Neuronal stem cell (in vitro differentiated cells): ENCODE measurements at regions not wholly inside any gene's neighbourhood (a gene's known extent, or its start where the extent isn't known, plus 50 kb on each side); places are given as distances from the start of the nearest gene placed in this dataset.

Experiments used
- DNase-seq: peaks from one replicate; pipeline ENCODE4 v3.0.0-alpha.2; 2013; ENCODE audit warnings: low spot score
- H2AFZ ChIP-seq: one replicate; pipeline ENCODE4 v1.6.1; 2013; ENCODE audit warnings: mild to moderate bottlenecking, low read length, inconsistent platforms
- H2AK5ac ChIP-seq: 2 replicates; pipeline ENCODE4 v1.6.1; 2013; ENCODE audit warnings: low read depth, mild to moderate bottlenecking, inconsistent platforms, low read length, moderate library complexity, mixed read lengths
- H2BK120ac ChIP-seq: 2 replicates; pipeline ENCODE4 v1.6.1; 2013; ENCODE audit warnings: low read depth, mild to moderate bottlenecking, inconsistent platforms, low read length, moderate library complexity, mixed read lengths
- H2BK12ac ChIP-seq: one replicate; pipeline ENCODE4 v1.6.1; 2013; ENCODE audit warnings: low read length, inconsistent platforms
- H2BK15ac ChIP-seq: 2 replicates; pipeline ENCODE4 v1.6.1; 2013; ENCODE audit warnings: mild to moderate bottlenecking, low read length, inconsistent platforms, mixed read lengths
- H2BK5ac ChIP-seq: one replicate; pipeline ENCODE4 v1.6.1; 2013; ENCODE audit warnings: inconsistent platforms, mild to moderate bottlenecking, low read length, moderate library complexity
- H3K14ac ChIP-seq: one replicate; pipeline ENCODE4 v1.6.1; 2013; ENCODE audit warnings: low read length, inconsistent platforms
- H3K18ac ChIP-seq: 2 replicates; pipeline ENCODE4 v1.6.1; 2013; ENCODE audit warnings: low read length, inconsistent platforms
- H3K23ac ChIP-seq: 2 replicates; pipeline ENCODE4 v1.6.1; 2013; ENCODE audit warnings: low read depth, mild to moderate bottlenecking, mixed read lengths, low read length, inconsistent platforms; ENCODE audit not compliant: poor library complexity
- H3K27ac ChIP-seq: replicated peaks from 3 replicates; pipeline ENCODE4 v1.5.1; 2013; ENCODE audit warnings: low read length, inconsistent platforms
- H3K27me3 ChIP-seq, 3 experiments: 2 replicates each; pipeline ENCODE4 v1.6.1; 2013; ENCODE audit warnings: low read length in 3 of 3, mild to moderate bottlenecking in 2 of 3, inconsistent platforms in 1 of 3, low read depth in 1 of 3, mixed read lengths in 1 of 3, moderate library complexity in 1 of 3; ENCODE audit not compliant: control insufficient read depth in 3 of 3, insufficient read depth in 3 of 3
- H3K36me3 ChIP-seq, 2 donors: replicated peaks in 1 of 2; 2 replicates each; pipeline ENCODE4 v1.6.1; 2013; ENCODE audit warnings: low read length in 2 of 2; ENCODE audit not compliant: control insufficient read depth in 2 of 2, insufficient read depth in 2 of 2
- H3K4ac ChIP-seq: 2 replicates; pipeline ENCODE4 v1.6.1; 2013; ENCODE audit warnings: inconsistent platforms, mild to moderate bottlenecking, low read length, moderate library complexity
- H3K4me1 ChIP-seq, 2 donors: 1 replicate in 1 of 2; 2 replicates in 1 of 2; pipeline ENCODE4 v1.6.1; 2013; ENCODE audit warnings: low read length in 2 of 2, low read depth in 1 of 2; ENCODE audit not compliant: control insufficient read depth in 2 of 2, insufficient read depth in 1 of 2
- H3K4me2 ChIP-seq: one replicate; pipeline ENCODE4 v1.6.1; 2013; ENCODE audit warnings: mild to moderate bottlenecking, low read length, inconsistent platforms; ENCODE audit not compliant: insufficient read depth, poor library complexity, severe bottlenecking
- H3K4me3 ChIP-seq, 2 donors: 2 replicates each; pipeline ENCODE4 v1.5.1; 2013; ENCODE audit warnings: low read length in 2 of 2, mild to moderate bottlenecking in 2 of 2, inconsistent platforms in 1 of 2, moderate library complexity in 1 of 2
- H3K79me1 ChIP-seq: one replicate; pipeline ENCODE4 v1.6.1; 2013; ENCODE audit warnings: low read depth, mild to moderate bottlenecking, inconsistent platforms, low read length, moderate library complexity
- H3K9ac ChIP-seq: one replicate; pipeline ENCODE4 v1.6.1; 2013; ENCODE audit warnings: mild to moderate bottlenecking, low read depth, low read length, inconsistent platforms; ENCODE audit not compliant: poor library complexity
- H3K9me3 ChIP-seq, 2 donors: replicated peaks in 1 of 2; 2 replicates each; pipeline versions ENCODE3 to v1.6.1; 2013; ENCODE audit warnings: low read length in 2 of 2, mild to moderate bottlenecking in 2 of 2, inconsistent platforms in 1 of 2, low read depth in 1 of 2, mixed read lengths in 1 of 2, moderate library complexity in 1 of 2; ENCODE audit not compliant: control insufficient read depth in 2 of 2, insufficient read depth in 1 of 2
- H4K8ac ChIP-seq: one replicate; pipeline ENCODE4 v1.6.1; 2013; ENCODE audit warnings: low read depth, mild to moderate bottlenecking, inconsistent platforms, low read length, moderate library complexity
- H4K91ac ChIP-seq: one replicate; pipeline ENCODE4 v1.6.1; 2013; ENCODE audit warnings: low read length, low read depth, mild to moderate bottlenecking, inconsistent platforms; ENCODE audit not compliant: poor library complexity
- WGBS, 2 donors: extraction: QIAGEN DNeasy Blood & Tissue Kit; methylation state at CpG; one replicate each; pipeline ENCODE4 v1.1.7; 2013; ENCODE audit warnings: missing lambda C conversion rate in 2 of 2, mixed read lengths in 1 of 2; ENCODE audit not compliant: insufficient read length in 2 of 2, insufficient replicate concordance in 1 of 2; ENCODE audit errors: extremely low coverage in 2 of 2; 5-methylcytosine and 5-hydroxymethylcytosine counted together

DNA sequence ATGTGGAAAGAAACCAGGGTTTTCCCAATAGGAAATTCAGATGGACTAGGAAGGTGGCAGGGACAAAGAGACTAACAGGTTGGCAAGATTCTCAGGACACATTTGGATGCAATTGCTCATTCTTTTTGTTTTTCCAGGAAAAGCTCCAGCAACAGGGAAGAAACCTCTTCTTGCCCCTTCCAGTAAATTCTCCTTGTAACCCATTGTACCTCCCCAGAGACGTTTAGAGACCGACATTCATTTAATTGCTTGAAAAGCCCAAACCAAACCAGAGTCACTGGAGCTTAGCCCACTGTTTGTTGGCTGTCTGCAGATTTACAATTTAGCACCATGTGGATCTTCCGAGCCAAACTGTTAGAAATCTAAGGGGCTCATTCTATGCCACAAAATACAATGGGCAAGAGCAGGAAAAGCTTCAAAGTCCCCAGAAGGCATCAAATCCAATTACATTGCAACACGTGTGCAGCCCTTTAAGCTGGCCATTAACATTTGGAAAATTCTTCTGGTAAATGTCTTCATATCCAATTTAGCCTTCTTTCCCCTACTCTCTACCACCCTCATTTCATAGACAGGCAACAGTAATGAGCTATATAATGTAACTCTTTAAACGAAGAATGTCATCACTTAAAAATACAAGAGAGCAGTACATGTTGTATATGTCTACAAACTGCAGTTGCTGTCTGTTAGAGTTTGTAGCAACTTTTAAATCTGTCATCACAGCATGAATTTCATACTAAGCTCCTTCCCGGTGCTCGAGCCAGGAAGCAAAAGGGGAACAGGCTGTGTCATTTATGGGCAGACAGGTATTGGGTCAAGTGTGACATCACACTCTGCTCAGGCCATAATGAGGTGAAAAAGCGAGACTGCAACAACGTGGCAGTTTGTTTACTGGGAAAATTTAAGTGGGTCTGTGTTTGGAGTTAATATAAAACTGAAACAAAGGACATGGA lies 235.6 kb upstream of the HNRNPA3 start:
- H3K36me3 ChIP-seq: no peaks in the 10 kb centered on the region
- no peaks in the 10 kb centered on the region for H3K4me1 ChIP-seq
- no peak overlapping the region for H2BK120ac ChIP-seq
- no peak overlapping the region for H2AFZ ChIP-seq
- no peak overlapping the region for H3K27ac ChIP-seq
- H3K9ac ChIP-seq: no peak overlapping the region
- H3K4ac ChIP-seq: no peak overlapping the region
- no peak overlapping the region for H2BK15ac ChIP-seq
- H4K91ac ChIP-seq: no peak overlapping the region
- H3K4me2 ChIP-seq: no peak overlapping the region
- H3K23ac ChIP-seq: no peak overlapping the region
- H3K79me1 ChIP-seq: no peaks in the 10 kb centered on the region
- H3K9me3 ChIP-seq: no peaks in the 10 kb centered on the region
- no peak overlapping the region for H4K8ac ChIP-seq
- no peak for DNase-seq
- H3K27me3 ChIP-seq: no peaks in the 10 kb centered on the region
- H3K4me3 ChIP-seq: no peak overlapping the region
- no peak overlapping the region for H3K14ac ChIP-seq
- no peak overlapping the region for H2BK12ac ChIP-seq
- H2BK5ac ChIP-seq: no peak overlapping the region
- no CpG with 5 or more reads among the region's 9 CpGs for WGBS, 2 donors
- no peak overlapping the region for H2AK5ac ChIP-seq
- H3K18ac ChIP-seq: no peak overlapping the region

DNA sequence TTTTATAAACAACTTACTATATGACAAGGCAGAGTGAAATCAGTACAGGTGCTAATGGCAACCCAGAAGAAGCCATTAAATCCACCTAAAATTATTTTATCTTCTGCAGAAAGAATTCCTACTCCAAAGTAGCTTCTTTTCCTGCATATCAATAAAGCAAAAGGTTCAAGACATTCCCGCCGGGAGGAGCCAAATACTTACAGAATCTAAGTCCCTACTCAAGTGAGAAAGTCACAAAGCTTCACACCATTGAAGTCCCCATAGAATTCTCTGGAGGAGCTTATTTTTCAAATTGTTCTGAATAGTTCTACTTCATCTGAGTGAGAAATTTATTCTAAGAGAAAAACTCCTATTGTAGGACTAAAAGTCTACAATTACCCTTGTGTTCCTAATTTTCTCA lies 233.7 kb upstream of the HNRNPA3 start:
- Histone ChIP-seq H3K9me3 (no peaks in the 10 kb centered on the region), H3K4me1 (no peaks in the 10 kb centered on the region), H2BK5ac (no peak overlapping the region), H2AFZ (no peak overlapping the region), H3K23ac (no peak overlapping the region), H2BK15ac (no peak overlapping the region), H4K8ac (no peak overlapping the region), H3K4ac (no peak overlapping the region), H3K36me3 (no peaks in the 10 kb centered on the region), H3K18ac (no peak overlapping the region), H2AK5ac (no peak overlapping the region), H3K79me1 (no peaks in the 10 kb centered on the region), H4K91ac (no peak overlapping the region), H3K27me3 (no peaks in the 10 kb centered on the region), H3K27ac (no peak overlapping the region), H2BK12ac (no peak overlapping the region), H3K9ac (no peak overlapping the region), H3K4me3 (no peak overlapping the region), H3K14ac (no peak overlapping the region), H3K4me2 (no peak overlapping the region), H2BK120ac (no peak overlapping the region)
- no peak for DNase-seq
- no CpG with 5 or more reads among the region's 2 CpGs for WGBS, 2 donors

DNA sequence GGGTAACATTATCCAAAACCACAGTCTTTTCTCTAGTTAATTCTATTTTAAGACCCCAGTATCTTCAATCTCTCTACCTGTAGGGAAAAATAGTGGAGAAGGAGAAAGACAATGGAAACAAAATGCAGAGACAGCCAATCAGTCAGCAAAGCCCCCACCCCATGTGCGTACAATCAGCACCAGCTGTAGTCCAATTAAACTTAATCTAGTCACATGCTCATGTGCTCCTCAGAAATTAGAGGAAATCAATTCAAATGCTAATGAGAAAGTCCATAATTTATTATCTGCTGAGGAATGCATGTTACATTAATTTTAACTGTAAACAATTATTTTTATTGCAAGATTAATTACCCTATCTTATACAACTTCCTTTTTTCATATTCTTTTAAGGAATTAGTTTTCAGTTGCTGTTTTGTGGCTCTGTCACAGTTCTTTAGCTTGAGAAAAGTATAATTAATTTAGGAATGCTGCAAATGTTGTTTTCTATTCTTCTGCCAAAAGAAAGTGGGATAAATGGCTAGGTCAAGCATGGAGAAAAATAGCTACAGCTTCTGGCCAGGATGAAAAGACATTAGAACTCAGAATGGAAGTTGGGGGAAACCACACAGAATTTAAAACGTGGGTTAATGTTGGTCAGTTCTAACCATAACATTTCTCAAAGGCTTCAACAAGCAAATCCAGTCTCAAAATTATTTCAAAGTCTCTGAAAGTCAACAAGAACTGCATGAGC lies 232.4 kb upstream of the HNRNPA3 start:
- H3K27me3 ChIP-seq: no peaks in the 10 kb centered on the region
- H3K4ac ChIP-seq: no peak overlapping the region
- H2AFZ ChIP-seq: no peak overlapping the region
- H2BK15ac ChIP-seq: no peak overlapping the region
- H3K9ac ChIP-seq: no peak overlapping the region
- H3K27ac ChIP-seq: no peak overlapping the region
- no peak overlapping the region for H3K18ac ChIP-seq
- H3K4me3 ChIP-seq: no peak overlapping the region
- H2BK120ac ChIP-seq: no peak overlapping the region
- no peaks in the 10 kb centered on the region for H3K79me1 ChIP-seq
- H4K91ac ChIP-seq: no peak overlapping the region
- no peak overlapping the region for H3K4me2 ChIP-seq
- no peak overlapping the region for H2BK12ac ChIP-seq
- H2BK5ac ChIP-seq: no peak overlapping the region
- H3K36me3 ChIP-seq: no peaks in the 10 kb centered on the region
- H2AK5ac ChIP-seq: no peak overlapping the region
- H3K4me1 ChIP-seq: no peaks in the 10 kb centered on the region
- H3K14ac ChIP-seq: no peak overlapping the region
- no peaks in the 10 kb centered on the region for H3K9me3 ChIP-seq
- DNase-seq: no peak
- no peak overlapping the region for H3K23ac ChIP-seq
- WGBS, 2 donors: no CpG with 5 or more reads among the region's 2 CpGs
- no peak overlapping the region for H4K8ac ChIP-seq

DNA sequence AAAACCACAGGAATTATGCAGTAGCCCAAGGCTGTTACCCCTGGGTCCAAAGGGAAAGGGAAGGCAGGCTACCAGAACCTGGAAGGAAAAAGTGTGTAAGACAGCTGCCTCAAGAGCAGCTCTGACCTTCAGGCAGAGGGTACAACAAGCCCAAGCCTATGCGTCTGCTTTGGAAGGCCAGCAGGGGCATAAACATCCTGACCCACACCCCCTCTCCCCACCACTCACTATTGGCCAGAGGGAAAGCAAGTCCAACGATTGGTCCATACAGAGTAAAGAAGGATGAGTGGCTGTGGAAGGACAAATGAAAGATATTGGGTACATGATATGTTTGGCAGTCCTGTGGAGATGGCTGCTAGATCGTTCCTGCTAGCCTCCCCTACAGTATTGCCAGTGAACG lies 227.6 kb upstream of the HNRNPA3 start:
- DNase-seq: no peak
- H3K79me1 ChIP-seq: no peaks in the 10 kb centered on the region
- H3K9ac ChIP-seq: no peak overlapping the region
- no peak overlapping the region for H3K4me3 ChIP-seq
- H4K91ac ChIP-seq: no peak overlapping the region
- WGBS, 2 donors: no CpG with 5 or more reads among the region's 4 CpGs
- H3K23ac ChIP-seq: no peak overlapping the region
- H2BK12ac ChIP-seq: no peak overlapping the region
- H2BK5ac ChIP-seq: no peak overlapping the region
- no peaks in the 10 kb centered on the region for H3K4me1 ChIP-seq
- no peak overlapping the region for H2AFZ ChIP-seq
- H3K27me3 ChIP-seq: peaks cover 0 to 11% (median 0%) of the 10 kb centered on the region in 3 experiments
- no peak overlapping the region for H3K18ac ChIP-seq
- no peak overlapping the region for H2AK5ac ChIP-seq
- no peak overlapping the region for H3K27ac ChIP-seq
- H3K14ac ChIP-seq: no peak overlapping the region
- H3K9me3 ChIP-seq: no peaks in the 10 kb centered on the region
- H3K4me2 ChIP-seq: no peak overlapping the region
- H2BK120ac ChIP-seq: no peak overlapping the region
- no peak overlapping the region for H2BK15ac ChIP-seq
- no peak overlapping the region for H3K4ac ChIP-seq
- no peak overlapping the region for H4K8ac ChIP-seq
- H3K36me3 ChIP-seq: no peaks in the 10 kb centered on the region
